22Rv1 (cell line): ENCODE measurements at regions not wholly inside any gene's neighbourhood (a gene's known extent, or its start where the extent isn't known, plus 50 kb on each side); places are given as distances from the start of the nearest gene placed in this dataset.

Experiments
- ZFX ChIP-seq: fragments of 450-650 bp; IDR thresholded peaks from 2 replicates; pipeline ENCODE4 v1.6.1; 2017; ENCODE audit warnings: antibody characterized with exemption, borderline replicate concordance
- TF ChIP-seq, protein P1 (sequence below): fragments of 450-650 bp; IDR thresholded peaks from 2 replicates; pipeline ENCODE4 v1.5.1; 2017; ENCODE audit warnings: mild to moderate bottlenecking

DNA sequence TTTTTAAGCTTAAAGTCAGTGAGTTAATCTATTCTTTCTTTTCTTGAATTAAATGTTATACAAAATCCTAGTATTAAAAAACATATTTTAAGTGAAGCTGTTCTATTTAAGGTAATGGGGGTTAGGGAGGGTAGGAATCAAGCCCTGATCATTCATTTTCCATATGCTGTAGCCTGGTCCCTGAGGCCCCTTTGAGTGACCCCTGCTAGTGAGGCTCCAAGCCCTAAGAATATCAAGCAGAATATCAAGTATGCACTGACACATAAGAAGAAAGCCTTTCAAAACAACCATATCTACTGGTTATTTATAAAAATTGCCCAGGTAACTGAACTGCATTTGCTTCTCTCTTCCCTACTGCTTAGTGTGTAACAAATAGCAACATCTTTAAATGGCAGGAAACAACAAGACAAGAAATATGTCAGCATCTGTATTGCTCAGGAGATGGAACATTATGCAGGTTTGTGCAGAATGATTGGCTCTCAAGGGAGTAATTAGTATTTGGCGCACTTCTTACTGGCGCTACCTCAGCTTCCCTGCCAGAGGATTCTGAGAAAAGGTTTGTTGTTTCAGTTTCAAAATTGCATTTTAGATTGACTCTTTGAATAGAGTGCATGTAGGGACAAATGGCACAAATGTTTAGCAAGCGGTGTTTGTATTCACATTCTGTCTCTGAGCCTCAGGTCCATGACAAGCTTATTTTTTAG is 223.0 kb downstream of the DUSP6 start:
- TF ChIP-seq, protein P1, sequence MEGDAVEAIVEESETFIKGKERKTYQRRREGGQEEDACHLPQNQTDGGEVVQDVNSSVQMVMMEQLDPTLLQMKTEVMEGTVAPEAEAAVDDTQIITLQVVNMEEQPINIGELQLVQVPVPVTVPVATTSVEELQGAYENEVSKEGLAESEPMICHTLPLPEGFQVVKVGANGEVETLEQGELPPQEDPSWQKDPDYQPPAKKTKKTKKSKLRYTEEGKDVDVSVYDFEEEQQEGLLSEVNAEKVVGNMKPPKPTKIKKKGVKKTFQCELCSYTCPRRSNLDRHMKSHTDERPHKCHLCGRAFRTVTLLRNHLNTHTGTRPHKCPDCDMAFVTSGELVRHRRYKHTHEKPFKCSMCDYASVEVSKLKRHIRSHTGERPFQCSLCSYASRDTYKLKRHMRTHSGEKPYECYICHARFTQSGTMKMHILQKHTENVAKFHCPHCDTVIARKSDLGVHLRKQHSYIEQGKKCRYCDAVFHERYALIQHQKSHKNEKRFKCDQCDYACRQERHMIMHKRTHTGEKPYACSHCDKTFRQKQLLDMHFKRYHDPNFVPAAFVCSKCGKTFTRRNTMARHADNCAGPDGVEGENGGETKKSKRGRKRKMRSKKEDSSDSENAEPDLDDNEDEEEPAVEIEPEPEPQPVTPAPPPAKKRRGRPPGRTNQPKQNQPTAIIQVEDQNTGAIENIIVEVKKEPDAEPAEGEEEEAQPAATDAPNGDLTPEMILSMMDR = no peak
- no peak for TF ChIP-seq ZFX
